GM19324 (cell line): ENCODE measurements at regions not wholly inside any gene's neighbourhood (a gene's known extent, or its start where the extent isn't known, plus 50 kb on each side); places are given as distances from the start of the nearest gene placed in this dataset.

Source experiments
- ATAC-seq: cut with Tn5 transposase; IDR thresholded peaks from one replicate; pipeline ENCODE4 v1.9.1; 2021; ENCODE audit warnings: mild to moderate bottlenecking, moderate library complexity; ENCODE audit not compliant: unreplicated experiment, low FRiP score

DNA sequence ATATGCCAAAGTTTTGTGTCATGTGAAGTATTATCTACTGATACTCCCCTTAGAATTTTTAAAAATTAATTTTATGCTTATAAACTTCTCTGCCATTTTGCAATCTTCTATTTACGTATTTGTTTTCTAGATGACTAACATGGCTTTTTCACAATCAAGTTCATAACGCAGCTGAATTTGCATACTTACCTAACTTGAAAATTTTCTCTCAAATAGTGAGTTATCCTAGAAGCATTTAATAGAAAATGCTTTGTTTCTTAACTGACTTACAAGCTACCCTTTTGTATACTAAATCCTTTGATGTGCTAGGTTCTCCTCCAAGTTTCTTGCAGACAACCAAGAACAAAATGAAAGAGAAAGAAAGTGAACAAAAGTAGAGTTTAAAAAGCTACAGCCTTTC lies 683.5 kb downstream of the LIG4 start:
- ATAC-seq = no peak

DNA sequence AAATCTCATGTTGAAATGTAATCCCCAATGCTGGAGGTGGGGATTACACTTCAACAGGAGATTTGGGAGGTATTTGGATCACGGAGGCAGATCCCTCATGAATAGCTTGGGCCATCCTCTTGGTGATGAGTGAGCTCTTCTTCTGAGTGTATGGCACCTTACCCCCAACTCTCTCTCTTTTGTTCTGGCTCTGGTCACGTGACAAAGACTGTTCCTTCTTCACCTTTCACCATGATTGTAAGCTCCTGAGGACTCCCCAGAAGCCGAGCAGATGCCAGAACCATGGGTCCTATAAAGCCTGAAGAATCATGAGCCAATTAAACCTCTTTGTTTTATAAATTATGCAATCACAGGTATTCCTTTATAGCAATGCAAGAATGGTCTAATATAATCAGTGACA lies 684.2 kb downstream of the LIG4 start:
- no peak for ATAC-seq

- no peak for ATAC-seq
Measured at GRCh38 chr13:107529035-107529434, 686.3 kb downstream of the LIG4 start.

DNA sequence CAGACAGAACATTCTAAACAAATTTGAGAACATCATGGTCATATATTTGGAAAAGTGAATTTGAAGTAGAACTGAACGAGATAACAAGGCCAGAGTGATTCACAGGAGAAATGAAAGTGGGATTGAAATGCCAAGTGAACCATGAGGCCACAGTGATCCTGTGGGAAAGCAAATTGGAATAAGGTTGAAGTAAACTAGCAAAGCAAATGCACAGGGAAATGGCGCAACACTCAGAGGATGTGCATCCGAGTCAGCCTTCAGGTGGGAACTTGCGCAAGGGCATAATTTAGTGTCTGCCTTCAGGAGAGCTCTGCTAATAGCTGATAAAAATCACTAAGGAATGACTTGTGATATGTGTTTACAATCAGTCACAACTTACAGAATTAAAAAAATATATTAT lies 696.6 kb downstream of the LIG4 start:
- no peak for ATAC-seq

DNA sequence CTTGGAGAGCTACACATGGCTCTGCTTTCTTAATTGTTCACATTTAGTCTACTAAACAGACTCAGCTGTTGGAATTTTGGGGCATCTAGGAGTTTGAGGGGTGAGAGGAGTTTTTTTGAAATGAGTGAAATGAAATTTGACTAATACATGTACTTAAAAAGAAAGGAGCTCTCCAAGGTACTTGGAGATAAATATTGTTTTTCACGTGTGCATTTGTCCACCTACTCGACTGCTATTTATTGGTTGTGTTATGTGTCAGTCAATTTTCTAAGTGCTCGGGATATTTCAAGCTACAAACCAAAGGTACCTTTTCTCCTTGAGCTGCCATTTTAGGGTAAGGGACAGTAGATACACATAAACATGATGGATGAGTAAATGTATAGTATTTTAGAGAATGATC lies 697.0 kb downstream of the LIG4 start:
- ATAC-seq = no peak

DNA sequence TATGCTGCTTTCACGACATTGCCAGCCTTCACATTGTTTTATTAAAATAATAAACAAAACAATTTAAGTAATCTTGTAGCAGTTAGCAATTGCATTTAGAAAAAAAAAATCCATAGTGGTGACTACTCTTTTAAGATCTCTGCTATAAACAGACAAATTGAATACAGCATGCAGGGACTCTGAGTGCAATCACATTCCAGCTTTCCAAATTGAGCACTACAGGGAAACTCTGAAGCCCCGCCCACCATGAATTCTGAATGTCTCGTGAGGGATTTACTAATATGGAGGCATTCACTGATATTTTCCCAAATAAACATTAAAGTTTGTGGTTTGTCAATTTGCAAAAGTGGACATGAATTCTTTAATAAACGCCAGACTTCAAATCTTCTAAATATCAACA lies 698.8 kb downstream of the LIG4 start:
- ATAC-seq = no peak

DNA sequence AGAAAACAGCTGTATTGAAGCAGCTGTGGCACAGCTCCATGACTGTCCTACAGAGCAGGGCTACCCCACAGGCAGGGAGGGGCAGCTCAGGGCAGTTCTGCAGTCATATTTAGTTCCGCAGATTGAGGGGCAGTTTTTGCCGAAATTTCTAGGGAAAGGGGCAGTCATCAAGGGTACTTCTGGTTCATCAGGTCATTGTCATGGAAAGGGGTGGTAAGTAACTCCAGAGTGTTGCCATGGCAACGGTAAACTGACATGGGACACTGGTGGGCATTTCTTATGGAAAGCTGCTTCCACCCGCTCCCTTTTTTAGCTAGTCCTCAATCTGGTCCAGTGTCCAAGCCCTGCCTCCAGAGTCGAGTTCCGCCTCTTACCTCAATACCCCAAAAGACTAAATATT lies 702.8 kb downstream of the LIG4 start:
- ATAC-seq = no peak

- ATAC-seq = no peak
Measured at GRCh38 chr13:107497661-107498060, 717.7 kb downstream of the LIG4 start.

- no peak for ATAC-seq
Measured at GRCh38 chr13:107493266-107493665, 722.1 kb downstream of the LIG4 start.

DNA sequence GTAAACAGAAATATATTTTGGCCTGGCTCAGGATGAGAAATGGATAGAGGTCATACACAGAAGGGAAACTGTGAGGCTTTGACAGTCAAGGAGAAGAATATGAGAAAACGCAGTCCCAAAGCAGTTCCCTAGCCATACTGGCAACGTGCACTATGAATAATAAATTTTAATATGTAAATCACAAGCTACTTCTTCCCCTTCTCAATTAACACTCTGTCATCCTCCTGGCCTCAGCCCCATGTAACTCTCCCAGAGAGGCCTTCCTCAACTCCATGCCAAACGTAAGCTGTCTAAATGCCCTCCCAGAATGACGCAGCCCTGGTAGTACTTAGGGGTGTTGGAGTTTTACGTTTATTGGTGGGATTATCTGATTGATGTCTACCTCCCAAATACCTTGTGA lies 732.6 kb downstream of the LIG4 start:
- ATAC-seq = no peak

- no peak for ATAC-seq
Measured at GRCh38 chr13:107480130-107480529, 735.2 kb downstream of the LIG4 start.

- no peak for ATAC-seq
Measured at GRCh38 chr13:107477772-107478379, 737.5 kb downstream of the LIG4 start.

GRCh38 chr13:107475753-107476453 lies 739.4 kb downstream of the LIG4 start:
- ATAC-seq = no peak

DNA sequence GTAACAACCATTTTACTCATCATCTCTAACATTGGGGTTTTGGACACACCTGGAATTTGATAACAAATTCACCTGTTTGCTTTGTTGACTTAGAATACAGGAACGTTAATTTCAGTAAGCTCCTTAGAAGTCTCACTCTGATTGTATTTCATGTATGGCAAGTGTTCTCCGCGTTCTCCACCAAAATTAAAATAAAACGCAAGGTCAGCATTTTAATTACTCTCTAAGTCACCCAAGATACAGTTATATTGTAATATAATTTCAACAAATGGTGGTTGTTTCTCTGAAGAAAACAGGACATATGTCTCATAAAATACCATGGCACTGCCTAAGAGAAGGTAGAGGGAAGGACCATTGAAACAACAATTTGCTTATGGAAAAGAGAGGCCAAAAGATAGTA lies 742.1 kb downstream of the LIG4 start:
- ATAC-seq = no peak

GRCh38 chr13:107466326-107467099 lies 748.8 kb downstream of the LIG4 start:
- no peak for ATAC-seq

DNA sequence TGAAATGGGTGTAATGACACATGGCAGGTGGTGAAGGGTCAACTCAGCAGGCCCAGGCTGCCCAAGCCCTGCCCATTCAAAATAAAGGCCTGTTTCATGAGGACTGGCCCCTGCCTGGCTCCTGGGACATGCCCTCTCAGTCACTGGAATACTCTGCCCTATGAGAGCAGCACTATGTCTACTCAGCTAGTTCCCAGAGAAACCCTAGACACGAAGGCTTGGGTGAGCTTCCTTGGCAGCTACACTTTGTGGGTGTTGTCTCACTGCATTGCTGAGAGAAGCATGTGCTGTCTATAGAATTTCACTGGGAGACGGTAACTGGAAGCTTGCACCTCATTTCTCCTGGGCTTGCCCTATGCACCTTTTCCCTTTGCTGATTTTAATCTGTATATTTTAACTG lies 752.8 kb downstream of the LIG4 start:
- ATAC-seq = no peak

GRCh38 chr13:107461751-107462150 lies 753.6 kb downstream of the LIG4 start:
- ATAC-seq = no peak

DNA sequence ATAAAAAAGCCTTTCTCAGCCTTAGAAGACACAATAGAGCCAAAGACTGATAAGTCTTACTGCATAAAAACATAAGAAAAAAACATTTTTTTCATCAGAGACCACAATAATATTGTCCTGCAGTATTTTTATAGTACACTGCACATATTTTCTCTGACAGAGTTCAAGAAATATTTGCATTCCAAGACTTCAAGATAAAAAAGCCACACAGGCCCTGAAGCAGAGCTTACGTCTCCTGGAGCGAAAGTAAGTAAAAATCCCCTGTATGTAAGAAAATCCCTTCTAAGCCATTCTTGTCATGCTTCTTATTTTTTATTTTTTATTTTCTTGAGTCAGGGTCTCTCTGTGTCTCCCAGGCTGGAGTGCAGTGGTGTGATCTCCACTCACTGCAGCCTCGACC lies 755.9 kb downstream of the LIG4 start:
- ATAC-seq = no peak

DNA sequence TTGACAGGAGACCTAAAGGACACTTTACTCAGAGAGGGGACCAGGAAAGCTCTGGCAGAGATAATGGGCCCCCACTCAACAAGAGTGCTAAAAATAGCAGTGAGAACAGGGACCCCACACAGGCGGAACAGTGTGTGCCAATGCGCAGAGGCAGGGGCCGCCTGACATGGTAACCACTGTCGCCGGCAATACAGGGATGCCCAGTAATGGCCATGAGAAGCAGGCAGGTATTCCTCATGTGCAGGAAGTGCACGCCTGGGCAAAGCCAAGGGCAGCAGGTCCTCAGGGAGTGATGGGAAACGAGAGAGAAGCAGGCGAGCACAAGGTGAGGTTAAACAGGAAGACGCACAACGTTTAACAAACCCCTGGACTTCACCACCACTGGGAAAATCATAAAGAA lies 757.1 kb downstream of the LIG4 start:
- no peak for ATAC-seq

GRCh38 chr13:107457686-107458085 lies 757.6 kb downstream of the LIG4 start:
- ATAC-seq = no peak

GRCh38 chr13:107456431-107456830 lies 758.9 kb downstream of the LIG4 start:
- no peak for ATAC-seq

DNA sequence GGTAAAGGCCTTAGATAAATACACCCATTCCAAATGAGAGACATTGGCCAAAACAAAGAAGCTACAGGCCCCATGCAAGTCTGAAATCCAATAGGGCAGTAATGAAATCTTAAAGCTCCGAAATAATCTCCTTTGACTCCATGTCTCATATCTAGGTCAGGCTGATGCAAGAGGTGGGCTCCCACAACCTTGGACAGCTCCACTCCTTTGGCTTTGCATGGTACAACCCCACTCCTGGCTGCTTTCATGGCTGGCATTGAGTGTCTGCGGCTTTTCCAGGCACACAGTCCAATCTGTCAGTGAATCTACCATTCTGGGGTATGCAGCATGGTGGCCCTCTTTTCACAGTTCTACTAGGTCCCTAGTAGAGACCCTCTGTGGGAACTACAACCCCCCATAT lies 762.5 kb downstream of the LIG4 start:
- no peak for ATAC-seq
